ENCODE measurements at regions not wholly inside any gene's neighbourhood (a gene's known extent, or its start where the extent isn't known, plus 50 kb on each side); places are given as distances from the start of the nearest gene placed in this dataset.
"Not testable (repeated sequence)": the region's sequence is repeated elsewhere in the genome, so short reads cannot be mapped to it uniquely, and the experiment has no call there.

DNA sequence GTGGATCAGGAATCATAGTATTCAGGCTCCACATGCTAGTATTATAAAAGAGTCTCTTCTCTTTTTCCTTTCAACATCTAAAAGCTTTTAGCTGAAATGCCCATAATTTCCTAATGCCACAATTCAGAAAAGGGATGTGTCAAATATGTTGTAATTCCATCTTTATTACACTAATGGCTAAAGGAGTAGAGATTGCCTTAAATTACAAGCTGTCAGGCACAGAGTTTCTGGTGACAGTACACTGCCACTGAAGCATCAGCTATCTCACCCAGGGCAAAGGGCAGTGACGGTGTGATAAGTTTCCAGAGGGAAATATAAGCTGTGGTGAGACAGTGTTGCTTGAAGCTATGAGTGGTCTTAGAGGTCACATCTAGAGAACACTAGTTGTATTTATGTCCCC lies 581.1 kb downstream of the KCNT2 start (continued):
- TF ChIP-seq, protein P1, sequence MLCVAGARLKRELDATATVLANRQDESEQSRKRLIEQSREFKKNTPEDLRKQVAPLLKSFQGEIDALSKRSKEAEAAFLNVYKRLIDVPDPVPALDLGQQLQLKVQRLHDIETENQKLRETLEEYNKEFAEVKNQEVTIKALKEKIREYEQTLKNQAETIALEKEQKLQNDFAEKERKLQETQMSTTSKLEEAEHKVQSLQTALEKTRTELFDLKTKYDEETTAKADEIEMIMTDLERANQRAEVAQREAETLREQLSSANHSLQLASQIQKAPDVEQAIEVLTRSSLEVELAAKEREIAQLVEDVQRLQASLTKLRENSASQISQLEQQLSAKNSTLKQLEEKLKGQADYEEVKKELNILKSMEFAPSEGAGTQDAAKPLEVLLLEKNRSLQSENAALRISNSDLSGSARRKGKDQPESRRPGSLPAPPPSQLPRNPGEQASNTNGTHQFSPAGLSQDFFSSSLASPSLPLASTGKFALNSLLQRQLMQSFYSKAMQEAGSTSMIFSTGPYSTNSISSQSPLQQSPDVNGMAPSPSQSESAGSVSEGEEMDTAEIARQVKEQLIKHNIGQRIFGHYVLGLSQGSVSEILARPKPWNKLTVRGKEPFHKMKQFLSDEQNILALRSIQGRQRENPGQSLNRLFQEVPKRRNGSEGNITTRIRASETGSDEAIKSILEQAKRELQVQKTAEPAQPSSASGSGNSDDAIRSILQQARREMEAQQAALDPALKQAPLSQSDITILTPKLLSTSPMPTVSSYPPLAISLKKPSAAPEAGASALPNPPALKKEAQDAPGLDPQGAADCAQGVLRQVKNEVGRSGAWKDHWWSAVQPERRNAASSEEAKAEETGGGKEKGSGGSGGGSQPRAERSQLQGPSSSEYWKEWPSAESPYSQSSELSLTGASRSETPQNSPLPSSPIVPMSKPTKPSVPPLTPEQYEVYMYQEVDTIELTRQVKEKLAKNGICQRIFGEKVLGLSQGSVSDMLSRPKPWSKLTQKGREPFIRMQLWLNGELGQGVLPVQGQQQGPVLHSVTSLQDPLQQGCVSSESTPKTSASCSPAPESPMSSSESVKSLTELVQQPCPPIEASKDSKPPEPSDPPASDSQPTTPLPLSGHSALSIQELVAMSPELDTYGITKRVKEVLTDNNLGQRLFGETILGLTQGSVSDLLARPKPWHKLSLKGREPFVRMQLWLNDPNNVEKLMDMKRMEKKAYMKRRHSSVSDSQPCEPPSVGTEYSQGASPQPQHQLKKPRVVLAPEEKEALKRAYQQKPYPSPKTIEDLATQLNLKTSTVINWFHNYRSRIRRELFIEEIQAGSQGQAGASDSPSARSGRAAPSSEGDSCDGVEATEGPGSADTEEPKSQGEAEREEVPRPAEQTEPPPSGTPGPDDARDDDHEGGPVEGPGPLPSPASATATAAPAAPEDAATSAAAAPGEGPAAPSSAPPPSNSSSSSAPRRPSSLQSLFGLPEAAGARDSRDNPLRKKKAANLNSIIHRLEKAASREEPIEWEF (CRISPR knock-in tag; IDR thresholded peaks at IDR 0.05): no peak
- TF ChIP-seq PHB2 (IDR thresholded peaks at IDR 0.05; ENCODE audit: low read depth): no peak

DNA sequence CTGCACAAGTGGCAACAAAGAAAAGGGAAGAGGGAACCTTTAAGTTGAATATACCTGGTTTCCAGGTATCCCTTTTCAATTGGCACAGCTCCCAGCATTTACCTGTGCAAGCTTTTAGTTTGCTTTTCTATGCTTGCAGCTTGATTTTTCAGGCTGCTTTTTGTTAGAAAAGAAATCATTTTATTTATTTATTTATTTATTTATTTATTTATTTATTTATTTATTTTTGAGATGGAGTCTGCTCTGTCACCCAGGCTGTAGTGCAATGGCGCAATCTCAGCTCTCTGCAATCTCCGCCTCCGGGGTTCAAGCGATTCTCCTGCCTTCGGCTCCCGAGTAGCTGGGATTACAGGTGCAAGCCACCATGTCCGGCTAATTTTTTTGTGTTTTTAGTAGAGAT lies 587.1 kb downstream of the KCNT2 start:
- H3K9me3 ChIP-seq (replicated peaks; ENCODE audit: control insufficient read depth, insufficient read depth, low read depth, low read length); BruUV-seq (replicated peaks); H3K4me3 ChIP-seq; H3K27me3 ChIP-seq (ENCODE audit: control insufficient read depth in 2 of 2, insufficient read depth in 2 of 2, low read length in 2 of 2); H4K20me1 ChIP-seq (replicated peaks; ENCODE audit: control insufficient read depth, insufficient read depth, low read length); DNase-seq (ENCODE audit: extremely low read depth in 1 of 4, low spot score in 3 of 4); H3K9me1 ChIP-seq (ENCODE audit: control insufficient read depth, insufficient read depth, low read length); CTCF ChIA-PET (ENCODE audit: low intra/inter-chr PET ratio); FAIRE-seq; H2AFZ ChIP-seq (ENCODE audit: low read depth, low read length); H3K27ac ChIP-seq (ENCODE audit: extremely low read depth, low read depth, low read length); H3K4me2 ChIP-seq (ENCODE audit: insufficient read depth, low read length); intact Hi-C loops (cut with micrococcal nuclease); ATAC-seq; H3K79me2 ChIP-seq (ENCODE audit: control insufficient read depth, insufficient read depth, low read length); in situ Hi-C loops (cut with MboI); H3K36me3 ChIP-seq (ENCODE audit: control insufficient read depth, insufficient read depth, low read length); H3K9ac ChIP-seq (ENCODE audit: insufficient read depth in 1 of 2, low read depth in 2 of 2, low read length in 2 of 2); H3K4me1 ChIP-seq (replicated peaks in 1 of 2; ENCODE audit: control insufficient read depth in 2 of 2, insufficient read depth in 2 of 2, low read length in 2 of 2): not testable (repeated sequence)
- WGBS (ENCODE audit: insufficient coverage, low coverage, missing lambda C conversion rate): 33% methylated on average over 7 of the region's 7 CpGs
- POLR2A ChIA-PET: interaction anchor here (0.7 kb wide), 1 partner anchor 18 kb away, joined by 3 read pairs; no protein-coding TSS in a partner anchor

Measured in K562 (cell line).